RWPE2 (cell line): ENCODE measurements at regions not wholly inside any gene's neighbourhood (a gene's known extent, or its start where the extent isn't known, plus 50 kb on each side); places are given as distances from the start of the nearest gene placed in this dataset.

ENCODE experiments used
- ATAC-seq: fragments of 200-7000 bp; cut with Tn5 transposase; 3 replicates; pipeline ENCODE4 v1.9.1; 2021; ENCODE audit warnings: low read depth
- DNase-seq: peaks from one replicate; pipeline ENCODE4 v3.0.0-alpha.2; 2020; ENCODE audit warnings: low spot score
- H3K27ac ChIP-seq: fragments of 450-650 bp; 2 replicates; pipeline ENCODE4 v1.5.1; 2017; ENCODE audit warnings: mild to moderate bottlenecking; ENCODE audit not compliant: poor library complexity, severe bottlenecking
- H3K27me3 ChIP-seq: fragments of 250-450 bp; sonication (Bioruptor Pico); 2 replicates; pipeline ENCODE4 v1.5.1; 2021; ENCODE audit warnings: mild to moderate bottlenecking, moderate library complexity; ENCODE audit not compliant: insufficient read depth, poor library complexity, severe bottlenecking
- H3K36me3 ChIP-seq: fragments of 250-450 bp; sonication (Bioruptor Pico); 2 replicates; pipeline ENCODE4 v1.5.1; 2020; ENCODE audit warnings: low read depth, mild to moderate bottlenecking, moderate library complexity
- H3K4me1 ChIP-seq: fragments of 250-450 bp; sonication (Bioruptor Pico); 2 replicates; pipeline ENCODE4 v1.5.1; 2021; ENCODE audit warnings: mild to moderate bottlenecking, moderate library complexity; ENCODE audit not compliant: insufficient read depth, poor library complexity, severe bottlenecking
- H3K4me3 ChIP-seq: fragments of 250-450 bp; sonication (Bioruptor Pico); 2 replicates; pipeline ENCODE4 v1.5.1; 2021; ENCODE audit warnings: mild to moderate bottlenecking, moderate library complexity; ENCODE audit not compliant: severe bottlenecking
- H3K9me3 ChIP-seq: fragments of 250-450 bp; sonication (Bioruptor Pico); 2 replicates; pipeline ENCODE4 v1.5.1; 2021; ENCODE audit warnings: mild to moderate bottlenecking, moderate library complexity; ENCODE audit not compliant: severe bottlenecking
- CTCF ChIP-seq: fragments of 450-650 bp; IDR thresholded peaks from one replicate; pipeline ENCODE4 v1.5.1; 2017; ENCODE audit warnings: mild to moderate bottlenecking, moderate library complexity; ENCODE audit not compliant: poor library complexity, severe bottlenecking

GRCh38 chr2:21280793-21281192 is 157.0 kb downstream of the TDRD15 start:
- H3K27me3 ChIP-seq: no peaks in the 10 kb centered on the region
- H3K4me1 ChIP-seq: no peaks in the 10 kb centered on the region
- H3K36me3 ChIP-seq: no peaks in the 10 kb centered on the region
- no peak for ATAC-seq
- H3K9me3 ChIP-seq: no peaks in the 10 kb centered on the region
- no peak for DNase-seq
- no peak overlapping the region for H3K4me3 ChIP-seq
- TF ChIP-seq CTCF: no peak
- no peak overlapping the region for H3K27ac ChIP-seq

GRCh38 chr2:21281384-21281783 is 157.6 kb downstream of the TDRD15 start:
- no peak overlapping the region for H3K27ac ChIP-seq
- TF ChIP-seq CTCF: no peak
- no peak for DNase-seq
- no peaks in the 10 kb centered on the region for H3K4me1 ChIP-seq
- ATAC-seq: no peak
- H3K4me3 ChIP-seq: no peak overlapping the region
- no peaks in the 10 kb centered on the region for H3K9me3 ChIP-seq
- no peaks in the 10 kb centered on the region for H3K27me3 ChIP-seq
- H3K36me3 ChIP-seq: no peaks in the 10 kb centered on the region

DNA sequence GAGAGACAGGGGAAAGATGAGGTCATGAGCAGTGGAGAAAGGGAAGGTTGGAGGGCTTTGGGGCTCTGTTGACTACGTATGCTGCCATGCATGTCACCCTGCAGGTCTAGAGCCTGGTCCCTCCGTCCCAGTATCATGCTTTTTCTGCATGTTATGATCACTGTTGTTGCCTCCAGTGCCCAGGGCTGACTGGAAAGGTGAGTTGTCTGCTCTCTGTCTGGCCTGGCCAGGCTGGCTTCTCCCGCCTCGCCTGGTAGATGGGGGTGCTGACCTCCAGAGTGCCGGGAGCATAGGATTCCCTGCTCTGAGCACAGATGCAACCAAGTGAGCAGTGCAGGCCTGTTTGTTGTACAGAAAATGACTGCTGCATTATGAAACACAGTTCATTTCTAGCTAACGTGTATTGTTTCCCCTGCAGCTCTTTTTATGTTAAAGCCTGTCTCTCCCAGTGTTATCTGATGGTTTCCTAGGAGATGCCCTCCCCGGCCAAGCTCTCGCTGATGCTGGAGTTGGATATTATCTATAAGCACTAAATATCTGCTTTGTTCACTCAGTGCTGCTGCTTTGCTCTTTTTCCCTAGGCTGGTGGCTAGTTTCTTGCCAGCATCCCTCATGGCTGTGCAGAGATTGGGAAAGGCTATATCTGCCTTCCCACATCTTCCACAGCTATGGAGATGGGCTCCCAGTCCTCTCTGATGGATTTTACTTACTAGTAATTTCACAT is 158.2 kb downstream of the TDRD15 start:
- Histone ChIP-seq H3K4me3 (no peak overlapping the region), H3K36me3 (no peaks in the 10 kb centered on the region), H3K4me1 (no peaks in the 10 kb centered on the region), H3K27me3 (no peaks in the 10 kb centered on the region), H3K9me3 (no peaks in the 10 kb centered on the region), H3K27ac (no peak overlapping the region)
- no peak for TF ChIP-seq CTCF
- no peak for DNase-seq
- no peak for ATAC-seq

DNA sequence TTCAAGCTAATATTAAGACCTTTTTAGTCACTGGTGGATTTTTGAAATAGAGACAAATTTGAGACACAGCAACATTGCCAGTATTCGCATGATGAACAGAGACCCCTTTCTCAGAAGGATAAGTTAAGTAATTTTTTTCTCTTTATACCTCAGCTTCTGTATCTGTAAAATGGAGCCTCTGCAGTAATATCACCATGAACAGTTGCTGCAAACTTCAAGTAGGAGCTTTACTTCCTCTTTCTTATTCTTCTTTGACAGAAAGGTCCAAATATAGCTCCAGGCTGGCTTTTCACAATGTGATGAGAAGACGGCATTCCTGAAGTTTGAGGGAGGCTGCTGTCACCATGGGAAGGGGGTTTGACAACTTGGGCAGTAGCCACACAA is 158.7 kb downstream of the TDRD15 start:
- H3K36me3 ChIP-seq: no peaks in the 10 kb centered on the region
- no peak overlapping the region for H3K27ac ChIP-seq
- no peak overlapping the region for H3K4me3 ChIP-seq
- no peaks in the 10 kb centered on the region for H3K4me1 ChIP-seq
- DNase-seq (no peak), ATAC-seq (no peak)
- H3K9me3 ChIP-seq: no peaks in the 10 kb centered on the region
- H3K27me3 ChIP-seq: no peaks in the 10 kb centered on the region
- no peak for TF ChIP-seq CTCF

DNA sequence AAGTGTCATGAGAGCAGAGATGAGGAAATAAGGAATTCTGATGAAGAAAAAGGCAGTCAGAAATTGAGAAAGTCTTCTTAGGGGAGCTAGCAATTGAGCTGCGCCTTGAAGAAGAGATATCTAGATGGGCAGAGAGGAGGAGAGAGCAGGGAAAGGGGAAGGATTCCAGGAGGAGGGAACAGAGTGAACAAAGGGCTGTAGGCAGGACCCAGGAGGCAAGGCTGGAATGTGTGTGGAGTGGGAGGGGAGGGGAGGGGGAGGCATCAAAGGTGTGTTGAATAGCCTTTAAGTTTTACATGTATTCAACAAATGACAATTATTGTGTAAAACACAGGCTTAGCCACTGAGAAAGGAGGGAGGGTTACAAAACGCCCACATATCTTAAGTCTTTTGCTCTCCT is 164.5 kb downstream of the TDRD15 start:
- H3K9me3 ChIP-seq: no peaks in the 10 kb centered on the region
- ATAC-seq: no peak
- no peak for TF ChIP-seq CTCF

More for the DNA sequence above, 164.5 kb downstream of the TDRD15 start:
- Histone ChIP-seq H3K4me1 (no peaks in the 10 kb centered on the region), H3K36me3 (no peaks in the 10 kb centered on the region), H3K27ac (no peak overlapping the region), H3K4me3 (no peak overlapping the region), H3K27me3 (no peaks in the 10 kb centered on the region)
- DNase-seq: no peak
